ENCODE measurements at regions not wholly inside any gene's neighbourhood (a gene's known extent, or its start where the extent isn't known, plus 50 kb on each side); places are given as distances from the start of the nearest gene placed in this dataset.

- no peak for DNase-seq
These were observed 79.6 kb upstream of the DCBLD2 start for GRCh38 chr3:98980915-98981596.

GRCh38 chr3:98979296-98979695, 77.8 kb upstream of the DCBLD2 start:
- no peak for DNase-seq

GRCh38 chr3:98978068-98978811, 76.7 kb upstream of the DCBLD2 start:
- no peak for DNase-seq

- no peak for DNase-seq
These were observed 76.0 kb upstream of the DCBLD2 start for GRCh38 chr3:98977520-98977919.

GRCh38 chr3:98974442-98974841, 72.9 kb upstream of the DCBLD2 start:
- DNase-seq: no peak

- DNase-seq: no peak
These were observed 71.2 kb upstream of the DCBLD2 start for GRCh38 chr3:98972720-98973119.

- DNase-seq: no peak
These were observed 70.7 kb upstream of the DCBLD2 start for GRCh38 chr3:98972155-98972554.

- DNase-seq: no peak
These were observed 69.7 kb upstream of the DCBLD2 start for GRCh38 chr3:98971169-98971681.

- no peak for DNase-seq
These were observed 67.8 kb upstream of the DCBLD2 start for GRCh38 chr3:98969295-98969694.

- DNase-seq: no peak
These were observed 67.3 kb upstream of the DCBLD2 start for GRCh38 chr3:98968824-98969223.

- DNase-seq: no peak
These were observed 66.9 kb upstream of the DCBLD2 start for GRCh38 chr3:98968347-98968746.

- no peak for DNase-seq
These were observed 66.3 kb upstream of the DCBLD2 start for GRCh38 chr3:98967758-98968157.

- DNase-seq: no peak
These were observed 65.5 kb upstream of the DCBLD2 start for GRCh38 chr3:98966862-98967546.

- no peak for DNase-seq
These were observed 64.9 kb upstream of the DCBLD2 start for GRCh38 chr3:98966434-98966833.

- no peak for DNase-seq
These were observed 63.3 kb upstream of the DCBLD2 start for GRCh38 chr3:98964784-98965183.

- no peak for DNase-seq
These were observed 62.1 kb upstream of the DCBLD2 start for GRCh38 chr3:98963546-98963945.

- no peak for DNase-seq
These were observed 61.5 kb upstream of the DCBLD2 start for GRCh38 chr3:98962951-98963350.

- DNase-seq: no peak
These were observed 60.9 kb upstream of the DCBLD2 start for GRCh38 chr3:98962189-98962930.

GRCh38 chr3:98961161-98962155, 60.0 kb upstream of the DCBLD2 start:
- DNase-seq: no peak

GRCh38 chr3:98957681-98958080, 56.2 kb upstream of the DCBLD2 start:
- no peak for DNase-seq

- no peak for DNase-seq
These were observed 54.5 kb upstream of the DCBLD2 start for GRCh38 chr3:98956008-98956407.

Data from NCI-H2081 treated with DMSO at 0.1 percent for 48 hours (cell line).